ENCODE measurements at regions not wholly inside any gene's neighbourhood (a gene's known extent, or its start where the extent isn't known, plus 50 kb on each side); places are given as distances from the start of the nearest gene placed in this dataset.

DNA sequence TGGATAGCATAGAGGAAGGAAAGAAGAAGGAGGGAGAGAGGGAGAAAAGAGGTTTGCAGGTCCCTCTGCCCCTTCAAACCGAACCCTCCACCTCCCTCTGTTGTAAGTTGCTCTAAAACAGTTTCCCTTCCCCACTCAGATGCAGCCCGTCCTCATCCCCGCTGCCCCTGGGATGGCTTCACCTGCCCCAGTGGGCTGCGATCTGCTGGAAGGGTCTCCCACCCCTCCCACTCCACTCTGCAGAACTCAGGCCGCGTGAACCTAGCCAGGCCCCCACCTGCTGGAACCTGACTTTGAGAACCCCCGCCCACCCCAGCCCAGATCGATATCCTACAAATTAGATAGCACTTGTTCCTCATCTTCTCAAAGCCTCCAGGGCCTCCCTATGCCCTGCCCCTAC is 190.8 kb downstream of the DLL1 start:
- H3K4me2 ChIP-seq (ENCODE audit: low read length): no peak overlapping the region
- peaks cover 6% of the 10 kb centered on the region for H3K9me3 ChIP-seq (ENCODE audit: insufficient read depth, low read depth, low read length)
- no peak overlapping the region for H3K18ac ChIP-seq (ENCODE audit: low read length)
- no peaks in the 10 kb centered on the region for H3K36me3 ChIP-seq (ENCODE audit: control insufficient read depth in 1 of 2, insufficient read depth in 2 of 2, low read length in 2 of 2)
- H2AFZ ChIP-seq (ENCODE audit: insufficient read depth, low read length, poor library complexity): no peak overlapping the region
- H3K4me1 ChIP-seq (ENCODE audit: control insufficient read depth in 1 of 2, insufficient read depth in 2 of 2, low read length in 2 of 2): peaks cover 19 to 20% of the 10 kb centered on the region in 2 experiments
- H3K9ac ChIP-seq (ENCODE audit: low read length): no peak overlapping the region
- H3K27me3 ChIP-seq (ENCODE audit: insufficient read depth, low read length): no peaks in the 10 kb centered on the region
- no peak for DNase-seq
- H2BK120ac ChIP-seq (ENCODE audit: insufficient read depth, low read length, poor library complexity): no peak overlapping the region
- H3K4ac ChIP-seq (ENCODE audit: low read depth, low read length): no peak overlapping the region
- peaks cover 12% of the 10 kb centered on the region for H3K79me1 ChIP-seq (ENCODE audit: low read length)
- no peak overlapping the region for H3K23ac ChIP-seq (ENCODE audit: low read length)
- no peak overlapping the region for H4K12ac ChIP-seq (ENCODE audit: low read depth, low read length)
- H3K4me3 ChIP-seq (ENCODE audit: low read depth, low read length): no peak overlapping the region
- no peaks in the 10 kb centered on the region for H3K79me2 ChIP-seq (ENCODE audit: control insufficient read depth, insufficient read depth, low read length, poor library complexity)
- H4K8ac ChIP-seq (ENCODE audit: low read depth, low read length): no peak overlapping the region
- WGBS (ENCODE audit: extremely low coverage, insufficient coverage, insufficient read length): no CpG with 5 or more reads among the region's 8 CpGs
- no peak overlapping the region for H4K91ac ChIP-seq (ENCODE audit: low read depth, low read length)
- H2AK5ac ChIP-seq (ENCODE audit: low read length): no peak overlapping the region
- H3K14ac ChIP-seq (ENCODE audit: low read length): no peak overlapping the region
- no peak overlapping the region for H2BK12ac ChIP-seq (ENCODE audit: low read length)
- H2BK5ac ChIP-seq (ENCODE audit: low read depth, low read length, poor library complexity): no peak overlapping the region
- no peak overlapping the region for H3K27ac ChIP-seq (ENCODE audit: low read depth, low read length)

DNA sequence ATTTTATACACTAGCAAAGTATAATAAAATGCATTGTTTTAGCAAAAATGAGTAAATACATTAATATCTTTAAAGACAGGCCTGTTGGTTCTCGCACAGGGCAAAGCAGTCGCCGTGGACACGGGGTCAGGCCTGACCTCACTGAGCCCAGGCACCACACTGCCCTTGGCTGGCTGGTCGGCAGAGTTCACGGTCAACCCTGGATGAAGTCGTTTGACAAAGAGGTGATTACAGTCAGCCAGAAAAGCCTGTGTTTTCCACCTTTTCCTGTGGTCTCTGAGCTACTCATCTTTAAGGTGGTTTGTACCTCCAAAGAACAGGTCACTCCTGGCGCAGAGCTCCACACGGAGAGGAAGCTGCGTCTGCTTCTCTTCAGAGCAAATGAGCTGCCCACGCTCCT is 191.5 kb downstream of the DLL1 start:
- no peak overlapping the region for H2AFZ ChIP-seq (ENCODE audit: insufficient read depth, low read length, poor library complexity)
- H3K27me3 ChIP-seq (ENCODE audit: insufficient read depth, low read length): no peaks in the 10 kb centered on the region

DNA sequence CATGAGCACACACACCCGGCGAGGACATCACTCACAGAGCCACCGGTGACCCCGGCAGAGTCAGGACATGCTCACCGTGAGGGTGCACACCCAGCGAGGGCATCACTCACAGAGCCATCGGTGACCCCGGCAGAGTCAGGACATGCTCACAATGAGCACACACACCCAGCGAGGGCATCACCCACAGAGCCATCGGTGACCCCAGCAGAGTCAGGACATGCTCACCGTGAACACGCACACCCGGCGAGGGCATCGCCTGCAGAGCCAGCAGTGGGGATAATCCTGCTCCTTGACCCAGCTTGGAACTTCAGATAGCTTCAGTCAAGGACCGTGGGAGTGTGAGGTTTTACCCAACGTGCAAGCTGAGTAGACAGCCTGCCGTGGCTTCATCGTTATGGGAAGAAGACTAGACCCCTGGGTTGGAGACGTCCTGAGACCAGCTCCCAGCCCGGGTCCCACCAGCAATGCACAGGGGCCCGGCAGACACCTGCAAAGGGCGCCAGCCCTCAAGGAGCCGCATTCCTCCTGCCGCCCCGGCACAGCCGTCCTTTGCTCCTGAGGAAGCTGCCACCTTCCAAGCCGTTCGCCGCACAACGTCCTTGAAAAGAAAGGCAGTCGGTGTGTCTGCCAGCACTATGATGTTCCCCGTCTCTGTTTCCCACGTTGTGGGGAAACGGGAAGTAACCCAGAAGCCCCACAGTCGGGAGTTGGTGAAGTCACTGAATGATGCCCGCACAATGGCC is 192.3 kb downstream of the DLL1 start:
- no CpG with 5 or more reads among the region's 37 CpGs for WGBS (ENCODE audit: extremely low coverage, insufficient coverage, insufficient read length)
- no peak overlapping the region for H3K14ac ChIP-seq (ENCODE audit: low read length)

More for the DNA sequence above, 191.5 kb downstream of the DLL1 start:
- Histone ChIP-seq H4K8ac (ENCODE audit: low read depth, low read length) (no peak overlapping the region), H4K91ac (ENCODE audit: low read depth, low read length) (no peak overlapping the region), H3K9me3 (ENCODE audit: insufficient read depth, low read depth, low read length) (peaks cover 6% of the 10 kb centered on the region), H2AK5ac (ENCODE audit: low read length) (no peak overlapping the region), H3K4ac (ENCODE audit: low read depth, low read length) (no peak overlapping the region), H3K23ac (ENCODE audit: low read length) (no peak overlapping the region), H3K9ac (ENCODE audit: low read length) (no peak overlapping the region), H3K4me3 (ENCODE audit: low read depth, low read length) (no peak overlapping the region), H3K18ac (ENCODE audit: low read length) (no peak overlapping the region), H3K4me1 (ENCODE audit: control insufficient read depth in 1 of 2, insufficient read depth in 2 of 2, low read length in 2 of 2) (peaks cover 19 to 20% of the 10 kb centered on the region in 2 experiments), H2BK120ac (ENCODE audit: insufficient read depth, low read length, poor library complexity) (no peak overlapping the region), H3K14ac (ENCODE audit: low read length) (no peak overlapping the region), H3K79me1 (ENCODE audit: low read length) (peaks cover 13% of the 10 kb centered on the region), H2BK5ac (ENCODE audit: low read depth, low read length, poor library complexity) (no peak overlapping the region), H3K27ac (ENCODE audit: low read depth, low read length) (no peak overlapping the region), H3K36me3 (ENCODE audit: control insufficient read depth in 1 of 2, insufficient read depth in 2 of 2, low read length in 2 of 2) (no peaks in the 10 kb centered on the region), H4K12ac (ENCODE audit: low read depth, low read length) (no peak overlapping the region), H3K79me2 (ENCODE audit: control insufficient read depth, insufficient read depth, low read length, poor library complexity) (no peaks in the 10 kb centered on the region), H2BK12ac (ENCODE audit: low read length) (no peak overlapping the region), H3K4me2 (ENCODE audit: low read length) (no peak overlapping the region)
- no CpG with 5 or more reads among the region's 11 CpGs for WGBS (ENCODE audit: extremely low coverage, insufficient coverage, insufficient read length)
- no peak for DNase-seq

DNA sequence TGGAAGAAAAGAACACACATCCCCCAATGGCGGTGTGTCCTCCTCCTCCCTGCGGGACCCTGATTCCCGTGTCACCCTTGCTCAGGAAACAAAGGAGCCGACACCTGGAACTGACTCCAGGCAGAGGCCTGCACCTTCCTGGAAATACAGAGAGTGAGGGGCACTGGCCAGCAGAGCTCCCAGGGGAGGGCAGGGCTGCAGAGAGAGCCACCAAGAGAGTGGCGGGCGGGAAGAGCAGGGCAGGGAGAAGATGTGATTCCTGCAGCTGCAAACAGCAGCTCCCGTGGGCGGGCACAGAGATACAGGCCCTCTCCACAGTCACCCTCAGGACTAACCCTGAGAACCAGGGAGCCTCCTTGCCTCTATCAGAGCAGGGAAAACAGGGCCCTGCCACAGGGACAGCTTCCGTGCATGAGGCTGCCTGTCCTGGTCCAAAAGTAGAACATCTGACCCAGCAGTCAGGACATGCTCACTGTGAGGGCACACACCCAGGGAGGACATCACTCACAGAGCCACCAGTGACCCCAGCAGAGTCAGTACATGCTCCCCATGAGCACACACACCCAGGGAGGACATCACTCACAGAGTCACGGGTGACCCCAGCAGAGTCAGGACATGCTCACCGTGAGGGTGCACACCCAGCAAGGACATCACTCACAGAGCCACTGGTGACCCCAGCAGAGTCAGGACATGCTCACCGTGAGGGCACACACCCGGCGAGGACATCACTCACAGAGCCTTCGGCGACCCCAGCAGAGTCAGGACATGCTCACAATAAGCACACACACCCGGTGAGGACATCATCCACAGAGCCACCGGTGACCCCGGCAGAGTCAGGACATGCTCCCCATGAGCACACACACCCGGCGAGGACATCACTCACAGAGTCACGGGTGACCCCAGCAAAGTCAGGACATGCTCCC is 193.1 kb downstream of the DLL1 start:
- Histone ChIP-seq H2BK120ac (ENCODE audit: insufficient read depth, low read length, poor library complexity) (no peak overlapping the region), H4K8ac (ENCODE audit: low read depth, low read length) (no peak overlapping the region), H2AK5ac (ENCODE audit: low read length) (no peak overlapping the region), H3K79me2 (ENCODE audit: control insufficient read depth, insufficient read depth, low read length, poor library complexity) (no peaks in the 10 kb centered on the region), H3K23ac (ENCODE audit: low read length) (no peak overlapping the region), H3K4me2 (ENCODE audit: low read length) (no peak overlapping the region), H2BK5ac (ENCODE audit: low read depth, low read length, poor library complexity) (no peak overlapping the region), H3K36me3 (ENCODE audit: control insufficient read depth in 1 of 2, insufficient read depth in 2 of 2, low read length in 2 of 2) (no peaks in the 10 kb centered on the region), H3K14ac (ENCODE audit: low read length) (no peak overlapping the region), H3K27ac (ENCODE audit: low read depth, low read length) (no peak overlapping the region), H2BK12ac (ENCODE audit: low read length) (no peak overlapping the region), H3K4ac (ENCODE audit: low read depth, low read length) (no peak overlapping the region), H3K4me1 (ENCODE audit: control insufficient read depth in 1 of 2, insufficient read depth in 2 of 2, low read length in 2 of 2) (peaks cover 19 to 26% of the 10 kb centered on the region in 2 experiments), H3K9ac (ENCODE audit: low read length) (no peak overlapping the region), H3K79me1 (ENCODE audit: low read length) (peaks cover 13% of the 10 kb centered on the region), H4K12ac (ENCODE audit: low read depth, low read length) (no peak overlapping the region), H3K27me3 (ENCODE audit: insufficient read depth, low read length) (no peaks in the 10 kb centered on the region), H3K9me3 (ENCODE audit: insufficient read depth, low read depth, low read length) (peaks cover 6% of the 10 kb centered on the region), H3K18ac (ENCODE audit: low read length) (no peak overlapping the region), H3K4me3 (ENCODE audit: low read depth, low read length) (no peak overlapping the region), H4K91ac (ENCODE audit: low read depth, low read length) (peak overlapping the region; percentile 41), H2AFZ (ENCODE audit: insufficient read depth, low read length, poor library complexity) (no peak overlapping the region)
- no peak for DNase-seq
- no CpG with 5 or more reads among the region's 22 CpGs for WGBS (ENCODE audit: extremely low coverage, insufficient coverage, insufficient read length)

More for the DNA sequence above, 192.3 kb downstream of the DLL1 start:
- H2BK5ac ChIP-seq (ENCODE audit: low read depth, low read length, poor library complexity): no peak overlapping the region
- no peak overlapping the region for H2BK120ac ChIP-seq (ENCODE audit: insufficient read depth, low read length, poor library complexity)
- H3K4me3 ChIP-seq (ENCODE audit: low read depth, low read length): no peak overlapping the region
- H4K8ac ChIP-seq (ENCODE audit: low read depth, low read length): no peak overlapping the region
- no peak overlapping the region for H3K9ac ChIP-seq (ENCODE audit: low read length)
- H3K27me3 ChIP-seq (ENCODE audit: insufficient read depth, low read length): no peaks in the 10 kb centered on the region
- no peak overlapping the region for H4K91ac ChIP-seq (ENCODE audit: low read depth, low read length)
- peaks cover 6% of the 10 kb centered on the region for H3K9me3 ChIP-seq (ENCODE audit: insufficient read depth, low read depth, low read length)
- no peak overlapping the region for H3K23ac ChIP-seq (ENCODE audit: low read length)
- no peak overlapping the region for H2AFZ ChIP-seq (ENCODE audit: insufficient read depth, low read length, poor library complexity)
- H3K18ac ChIP-seq (ENCODE audit: low read length): no peak overlapping the region
- no peak overlapping the region for H3K27ac ChIP-seq (ENCODE audit: low read depth, low read length)
- no peak overlapping the region for H3K4ac ChIP-seq (ENCODE audit: low read depth, low read length)
- H3K4me2 ChIP-seq (ENCODE audit: low read length): no peak overlapping the region
- no peak overlapping the region for H4K12ac ChIP-seq (ENCODE audit: low read depth, low read length)
- no peak for DNase-seq
- H3K79me1 ChIP-seq (ENCODE audit: low read length): peaks cover 13% of the 10 kb centered on the region
- no peaks in the 10 kb centered on the region for H3K79me2 ChIP-seq (ENCODE audit: control insufficient read depth, insufficient read depth, low read length, poor library complexity)
- H3K4me1 ChIP-seq (ENCODE audit: control insufficient read depth in 1 of 2, insufficient read depth in 2 of 2, low read length in 2 of 2): peaks cover 19 to 23% of the 10 kb centered on the region in 2 experiments
- no peaks in the 10 kb centered on the region for H3K36me3 ChIP-seq (ENCODE audit: control insufficient read depth in 1 of 2, insufficient read depth in 2 of 2, low read length in 2 of 2)
- H2AK5ac ChIP-seq (ENCODE audit: low read length): no peak overlapping the region
- H2BK12ac ChIP-seq (ENCODE audit: low read length): no peak overlapping the region

All from trophoblast cell (in vitro differentiated cells and primary cell).